K562 (cell line): ENCODE measurements at regions not wholly inside any gene's neighbourhood (a gene's known extent, or its start where the extent isn't known, plus 50 kb on each side); places are given as distances from the start of the nearest gene placed in this dataset.

ENCODE experiments used
- BCLAF1 ChIP-seq, 2 experiments: fragments of 450-650 bp in 1 of 2; IDR thresholded peaks; 2 replicates each; pipeline ENCODE4 v1.6.1; 2011 to 2017; ENCODE audit warnings: low read depth in 2 of 2, antibody characterized with exemption in 1 of 2, borderline replicate concordance in 1 of 2, low read length in 1 of 2, mild to moderate bottlenecking in 1 of 2, mixed read lengths in 1 of 2; ENCODE audit not compliant: control insufficient read depth in 1 of 2
- EP300 ChIP-seq: IDR thresholded peaks from 2 replicates; pipeline ENCODE4 v1.6.1; 2012; ENCODE audit warnings: low read length, improper control_type of control experiment
- GMEB1 ChIP-seq: fragments of 250-450 bp; sonication (Bioruptor Pico); IDR thresholded peaks from 2 replicates; pipeline ENCODE4 v1.4.0; 2020; ENCODE audit warnings: mild to moderate bottlenecking
- MAFF ChIP-seq: IDR thresholded peaks from 2 replicates; pipeline ENCODE4 v1.6.1; 2012; ENCODE audit warnings: low read length, improper control_type of control experiment
- MAFG ChIP-seq: fragments of 450-650 bp; conservative IDR thresholded peaks from 2 replicates; pipeline ENCODE4 v1.6.1; 2016; ENCODE audit warnings: missing genetic modification characterization, missing compliant biosample characterization
- REST ChIP-seq, 2 experiments: fragments of 450-650 bp; formaldehyde crosslinking in 1 of 2; IDR thresholded peaks; 2 replicates each; pipeline versions ENCODE4 v1.4.0 to v1.6.1; 2014 to 2020; ENCODE audit warnings: mild to moderate bottlenecking in 2 of 2, borderline replicate concordance in 1 of 2, low read depth in 1 of 2
- RHOXF2B ChIP-seq: fragments of 250-450 bp; sonication (Bioruptor Pico); conservative IDR thresholded peaks from 2 replicates; pipeline ENCODE4 v1.5.1; 2021
- SRSF1 ChIP-seq: fragments of 200-400 bp; formaldehyde crosslinking; IDR thresholded peaks from 2 replicates; pipeline ENCODE4 v1.6.1; 2017; ENCODE audit warnings: mild to moderate bottlenecking, low read depth, low read length, moderate library complexity
- ZNF398 ChIP-seq: fragments of 250-450 bp; sonication (Bioruptor Pico); IDR thresholded peaks from 2 replicates; pipeline ENCODE4 v1.8.0; 2021; ENCODE audit warnings: moderate library complexity, mild to moderate bottlenecking, inconsistent platforms
- ZSCAN29 ChIP-seq: fragments of 450-650 bp; IDR thresholded peaks from 2 replicates; pipeline ENCODE4 v1.6.1; 2017

- TF ChIP-seq REST (IDR thresholded peaks at IDR 0.05; ENCODE audit: borderline replicate concordance) (peak; percentile 89), REST (CRISPR knock-in tag; IDR thresholded peaks at IDR 0.05; ENCODE audit: low read depth) (no peak), SRSF1 (no peak), GMEB1 (CRISPR knock-in tag) (no peak), ZSCAN29 (no peak), BCLAF1 (IDR thresholded peaks at IDR 0.05; ENCODE audit: borderline replicate concordance in 1 of 2, control insufficient read depth in 1 of 2, low read depth in 2 of 2, low read length in 1 of 2) (no peak), EP300 (peak; percentile 48; the same call in 1 of the 2 replicates), MAFF (no peak), MAFG (tag) (no peak), ZNF398 (CRISPR knock-in tag) (no peak), RHOXF2B (CRISPR knock-in tag) (no peak)
Observed at GRCh38 chr21:35400233-35400939, 351.3 kb upstream of the RUNX1 start (continued).
